OCI-LY1 (cell line): ENCODE measurements at regions not wholly inside any gene's neighbourhood (a gene's known extent, or its start where the extent isn't known, plus 50 kb on each side); places are given as distances from the start of the nearest gene placed in this dataset.

ENCODE experiments used
- CTCF ChIP-seq: fragments of 200-600 bp; sonication (generic), shearing (Covaris generic); IDR thresholded peaks from 2 replicates; pipeline ENCODE4 v1.5.1; 2017; ENCODE audit warnings: mild to moderate bottlenecking, antibody characterized with exemption, low read length, moderate library complexity, mixed read lengths
- EZH2 ChIP-seq: fragments of 200-600 bp; sonication (generic), shearing (Covaris generic); IDR thresholded peaks from 2 replicates; pipeline ENCODE4 v1.8.0; 2017; ENCODE audit warnings: borderline replicate concordance, mixed run types, mild to moderate bottlenecking, antibody characterized with exemption, low read length, moderate library complexity, mixed read lengths

GRCh38 chr11:20259506-20259905 lies 99.2 kb upstream of the DBX1 start:
- no peak for TF ChIP-seq CTCF
- TF ChIP-seq EZH2, result no peak
